Fibroblast of lung (primary cell): ENCODE measurements at regions not wholly inside any gene's neighbourhood (a gene's known extent, or its start where the extent isn't known, plus 50 kb on each side); places are given as distances from the start of the nearest gene placed in this dataset.

ENCODE experiments used
- EZH2 ChIP-seq: IDR thresholded peaks from 2 replicates; pipeline ENCODE4 v1.5.1; 2012; ENCODE audit warnings: low read length, control low read depth, mild to moderate bottlenecking; ENCODE audit errors: missing control alignments
- TF ChIP-seq, protein P1 (sequence below), 2 donors: IDR thresholded peaks in 1 of 2; conservative IDR thresholded peaks in 1 of 2; 1 replicate in 1 of 2; 2 replicates in 1 of 2; pipeline ENCODE4 v1.5.1; 2011 to 2012; ENCODE audit warnings: low read length in 2 of 2, control low read depth in 1 of 2, inconsistent platforms in 1 of 2, low read depth in 1 of 2, mild to moderate bottlenecking in 1 of 2

DNA sequence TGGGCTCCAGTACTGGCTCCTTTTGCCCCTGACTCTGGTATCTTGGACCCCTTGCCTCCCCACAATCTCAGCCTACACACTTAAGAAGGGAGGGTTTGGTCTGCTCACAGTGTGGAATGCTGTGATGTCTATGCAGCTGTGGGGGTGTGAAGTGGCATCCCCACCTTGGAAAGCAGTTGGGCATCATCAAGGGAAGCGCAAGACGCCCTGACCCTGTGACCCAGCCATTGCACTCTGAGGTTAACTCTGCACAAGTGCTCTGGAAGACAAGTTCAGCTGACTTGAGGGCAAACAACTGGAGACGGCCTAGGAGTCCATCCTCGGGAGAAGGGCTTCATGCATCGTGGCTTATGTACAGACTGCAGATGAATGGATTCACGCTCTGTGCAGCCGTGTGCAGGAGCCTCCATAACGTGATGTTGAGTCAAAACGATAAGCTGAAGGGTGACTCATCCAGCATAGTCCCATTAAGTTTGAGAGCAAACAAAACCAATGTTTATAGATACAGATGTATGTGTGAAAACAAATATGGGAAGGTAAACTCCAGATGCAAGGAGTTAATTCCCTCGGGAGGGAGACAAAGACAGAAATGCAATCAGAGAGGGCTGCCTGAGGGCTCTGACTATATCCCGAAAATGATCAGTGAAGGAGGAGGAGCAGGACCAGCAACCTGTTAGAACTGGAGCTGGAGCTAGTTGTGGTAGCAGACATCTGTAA lies 86.8 kb downstream of the LSM3 start:
- no peak for TF ChIP-seq EZH2
- TF ChIP-seq, protein P1, sequence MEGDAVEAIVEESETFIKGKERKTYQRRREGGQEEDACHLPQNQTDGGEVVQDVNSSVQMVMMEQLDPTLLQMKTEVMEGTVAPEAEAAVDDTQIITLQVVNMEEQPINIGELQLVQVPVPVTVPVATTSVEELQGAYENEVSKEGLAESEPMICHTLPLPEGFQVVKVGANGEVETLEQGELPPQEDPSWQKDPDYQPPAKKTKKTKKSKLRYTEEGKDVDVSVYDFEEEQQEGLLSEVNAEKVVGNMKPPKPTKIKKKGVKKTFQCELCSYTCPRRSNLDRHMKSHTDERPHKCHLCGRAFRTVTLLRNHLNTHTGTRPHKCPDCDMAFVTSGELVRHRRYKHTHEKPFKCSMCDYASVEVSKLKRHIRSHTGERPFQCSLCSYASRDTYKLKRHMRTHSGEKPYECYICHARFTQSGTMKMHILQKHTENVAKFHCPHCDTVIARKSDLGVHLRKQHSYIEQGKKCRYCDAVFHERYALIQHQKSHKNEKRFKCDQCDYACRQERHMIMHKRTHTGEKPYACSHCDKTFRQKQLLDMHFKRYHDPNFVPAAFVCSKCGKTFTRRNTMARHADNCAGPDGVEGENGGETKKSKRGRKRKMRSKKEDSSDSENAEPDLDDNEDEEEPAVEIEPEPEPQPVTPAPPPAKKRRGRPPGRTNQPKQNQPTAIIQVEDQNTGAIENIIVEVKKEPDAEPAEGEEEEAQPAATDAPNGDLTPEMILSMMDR (conservative IDR thresholded peaks at IDR 0.05 in 1 of 2, IDR thresholded peaks at IDR 0.05 in 1 of 2; ENCODE audit: low read depth in 1 of 2, low read length in 2 of 2) = no peak
